T-helper 22 cell (primary cell): ENCODE measurements at regions not wholly inside any gene's neighbourhood (a gene's known extent, or its start where the extent isn't known, plus 50 kb on each side); places are given as distances from the start of the nearest gene placed in this dataset.
"Not testable (repeated sequence)": the region's sequence is repeated elsewhere in the genome, so short reads cannot be mapped to it uniquely, and the experiment has no call there.

Experiments
- DNase-seq: peaks from one replicate; pipeline ENCODE4 v3.0.0-alpha.2; 2020; ENCODE audit warnings: low read depth

DNA sequence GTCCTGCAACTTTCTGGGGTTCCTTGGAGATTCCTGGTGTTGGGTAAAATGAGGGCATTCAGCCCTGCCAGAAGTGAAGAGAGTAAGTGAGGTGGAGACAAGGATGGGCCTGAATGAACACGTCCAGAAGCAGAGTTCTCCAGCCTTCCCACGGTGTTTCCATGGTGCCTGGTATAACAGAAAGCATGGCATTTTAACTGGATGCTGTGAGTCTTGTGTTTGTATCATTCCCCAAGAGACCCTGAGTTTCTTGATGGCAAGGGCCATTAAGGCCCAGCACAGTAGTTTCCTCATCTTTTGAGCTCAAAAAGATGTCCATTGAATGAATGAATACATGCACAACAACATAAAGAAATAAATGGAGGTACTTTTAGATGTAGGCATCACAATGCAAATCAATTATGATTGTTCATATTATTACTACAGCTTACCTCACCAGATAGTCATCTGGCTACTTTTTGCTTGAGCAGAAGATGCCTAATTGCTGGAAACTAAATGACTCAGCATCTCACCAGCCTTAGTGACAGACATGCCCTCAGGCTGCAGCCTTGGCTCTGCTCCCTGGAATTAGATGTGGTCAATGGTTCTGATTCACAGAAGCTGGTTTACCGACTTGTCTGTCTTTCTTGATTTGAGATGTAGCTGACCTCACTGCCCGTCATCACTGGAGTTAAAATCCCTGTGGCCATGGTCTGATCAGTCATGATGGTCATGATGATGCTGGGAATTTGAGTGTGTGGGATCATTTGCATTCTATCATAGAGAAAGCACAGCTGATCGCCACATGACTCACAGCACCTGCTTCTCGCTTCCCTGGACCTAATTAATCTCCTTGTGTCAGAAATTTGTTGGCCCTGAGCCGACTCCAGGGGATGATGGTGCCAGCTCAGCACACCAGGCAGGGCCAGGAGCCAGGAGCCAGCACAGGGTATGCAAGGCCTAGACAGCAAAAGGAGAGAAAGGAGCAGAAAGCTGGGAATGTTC, 83.9 kb downstream of the CXCL12 start:
- no peak for DNase-seq

DNA sequence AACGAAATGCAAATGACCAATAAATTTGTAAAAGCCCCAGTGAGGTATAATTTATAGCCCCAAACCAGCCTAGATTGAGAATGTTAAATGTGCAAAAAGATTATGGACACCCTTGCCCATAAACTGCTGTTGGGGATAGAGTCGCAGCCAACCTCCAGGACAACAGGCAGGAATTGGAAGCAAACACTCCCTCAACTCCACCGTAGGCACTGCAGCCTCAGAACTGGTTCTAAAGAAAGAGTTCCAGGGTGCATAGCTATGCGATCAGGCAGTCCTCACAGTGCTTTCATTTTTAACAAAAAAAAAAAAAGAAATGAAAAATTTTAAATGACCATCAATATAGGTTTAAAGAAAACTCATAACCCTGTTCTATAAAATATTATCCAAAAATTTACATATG, 86.2 kb downstream of the CXCL12 start:
- no peak for DNase-seq

DNA sequence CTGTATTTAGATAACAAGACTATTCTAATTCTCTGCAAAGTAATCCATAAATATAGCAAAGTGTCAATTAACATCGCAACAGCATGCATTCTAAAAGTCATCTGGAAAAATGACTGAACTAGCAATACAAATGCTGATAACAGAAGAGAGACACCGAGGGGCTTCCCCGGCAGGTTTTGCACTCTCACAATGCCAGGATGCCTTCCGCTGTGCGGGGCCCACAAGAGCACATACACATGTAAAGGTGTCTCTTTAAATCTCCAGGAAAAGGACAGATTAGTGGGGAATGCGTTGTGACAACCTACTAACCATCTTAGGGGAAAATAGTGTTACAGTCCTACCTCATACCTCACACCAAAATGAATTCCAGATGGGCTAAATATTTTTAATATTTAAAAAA, 86.9 kb downstream of the CXCL12 start:
- DNase-seq, result no peak

DNA sequence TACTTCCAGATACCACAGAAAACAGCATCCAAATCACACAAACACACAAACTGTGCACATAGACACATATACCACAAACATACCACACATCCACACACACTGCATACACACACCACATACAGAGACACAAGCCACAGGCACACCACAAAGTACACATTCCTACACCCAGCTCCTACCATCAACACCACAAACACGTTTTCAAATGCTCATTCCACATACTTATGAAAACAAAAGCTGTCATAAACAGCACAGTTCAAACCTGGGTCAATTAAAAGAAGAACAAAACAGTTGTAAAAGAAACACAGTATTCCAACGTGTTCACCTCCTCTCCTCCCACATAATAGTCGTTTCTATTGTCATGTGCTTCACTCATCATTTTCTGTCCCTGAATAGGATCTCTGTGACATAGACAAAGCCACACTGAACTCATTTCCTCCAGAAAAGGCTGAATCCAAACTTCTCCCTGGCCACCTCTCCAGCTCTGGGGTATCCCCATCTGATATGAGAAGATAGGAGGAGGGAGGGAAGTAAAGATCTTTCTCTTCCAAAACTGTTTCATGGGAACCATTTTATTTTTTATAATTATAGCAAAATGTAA, 89.2 kb downstream of the CXCL12 start:
- DNase-seq, result no peak

DNA sequence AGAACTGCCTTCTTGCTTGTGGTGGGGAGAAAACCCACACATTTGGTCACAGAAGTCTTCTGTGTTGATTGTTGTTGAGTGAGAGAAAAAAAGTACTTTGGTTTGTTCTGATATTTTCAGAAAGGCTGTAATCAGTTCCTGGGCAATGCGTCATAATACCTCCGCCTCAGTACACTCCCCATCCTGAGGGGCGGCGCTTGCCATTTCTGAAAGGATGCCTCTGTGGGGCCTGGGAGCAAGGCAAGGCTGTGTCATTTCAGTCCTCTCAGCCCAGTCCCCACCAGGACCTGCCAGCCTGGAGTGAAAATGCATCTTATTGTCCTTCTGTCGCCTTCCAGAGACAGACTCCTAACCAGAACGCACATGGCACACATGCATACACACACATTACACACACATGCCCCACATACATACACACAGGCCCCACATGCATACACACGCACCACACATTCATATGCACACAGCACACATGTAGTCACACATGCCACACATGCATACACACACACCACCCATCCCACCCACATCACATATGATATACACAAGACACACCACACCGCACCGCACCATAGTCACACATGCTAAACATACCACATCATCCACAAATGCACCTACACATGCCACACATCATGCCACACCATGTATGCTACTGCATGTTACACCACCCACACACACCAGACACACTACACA, 90.0 kb downstream of the CXCL12 start:
- DNase-seq, result no peak

DNA sequence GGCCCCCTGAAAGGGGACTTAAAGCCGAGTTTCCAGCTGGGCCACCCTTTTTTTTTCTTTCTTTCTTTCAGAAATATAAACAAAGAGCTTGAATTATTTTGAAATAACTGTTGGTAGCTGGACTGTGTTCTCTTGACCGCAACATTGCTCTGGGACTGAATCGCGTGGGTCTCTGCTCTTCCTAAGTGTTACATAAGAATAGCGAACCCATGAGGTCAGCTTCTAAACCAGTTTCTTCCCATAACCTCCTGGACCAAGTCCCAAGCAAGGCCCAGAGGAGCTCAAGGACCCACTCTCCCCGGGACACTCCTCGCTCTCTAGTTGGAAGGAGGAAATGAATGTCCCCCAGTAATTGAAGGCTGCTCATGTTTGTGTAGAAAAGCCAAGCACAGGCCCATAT, 91.1 kb downstream of the CXCL12 start:
- no peak for DNase-seq

DNA sequence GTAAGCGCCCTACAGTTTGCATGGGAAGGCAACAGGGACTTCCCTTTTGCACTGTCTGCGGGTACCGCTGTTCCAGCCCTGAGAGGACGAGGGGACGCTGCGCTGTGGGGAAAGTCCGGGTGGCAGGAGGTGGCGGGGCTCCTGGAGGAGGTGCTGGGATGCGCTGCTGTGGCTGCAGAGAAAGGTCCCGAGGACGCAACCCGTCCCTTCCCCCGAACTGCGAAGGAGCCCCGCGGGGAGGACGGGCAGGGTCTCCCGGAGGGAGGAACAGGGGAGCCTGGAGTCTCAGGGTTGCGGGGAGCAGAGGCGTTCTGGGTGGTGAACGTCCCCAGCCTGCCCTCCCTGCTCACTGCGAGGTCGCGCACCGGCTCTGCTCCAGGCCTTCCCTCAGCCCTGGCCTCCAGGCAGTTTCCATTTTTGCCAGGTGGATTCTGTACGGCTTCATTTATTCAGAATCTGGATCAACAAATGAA, 91.6 kb downstream of the CXCL12 start:
- no peak for DNase-seq

DNA sequence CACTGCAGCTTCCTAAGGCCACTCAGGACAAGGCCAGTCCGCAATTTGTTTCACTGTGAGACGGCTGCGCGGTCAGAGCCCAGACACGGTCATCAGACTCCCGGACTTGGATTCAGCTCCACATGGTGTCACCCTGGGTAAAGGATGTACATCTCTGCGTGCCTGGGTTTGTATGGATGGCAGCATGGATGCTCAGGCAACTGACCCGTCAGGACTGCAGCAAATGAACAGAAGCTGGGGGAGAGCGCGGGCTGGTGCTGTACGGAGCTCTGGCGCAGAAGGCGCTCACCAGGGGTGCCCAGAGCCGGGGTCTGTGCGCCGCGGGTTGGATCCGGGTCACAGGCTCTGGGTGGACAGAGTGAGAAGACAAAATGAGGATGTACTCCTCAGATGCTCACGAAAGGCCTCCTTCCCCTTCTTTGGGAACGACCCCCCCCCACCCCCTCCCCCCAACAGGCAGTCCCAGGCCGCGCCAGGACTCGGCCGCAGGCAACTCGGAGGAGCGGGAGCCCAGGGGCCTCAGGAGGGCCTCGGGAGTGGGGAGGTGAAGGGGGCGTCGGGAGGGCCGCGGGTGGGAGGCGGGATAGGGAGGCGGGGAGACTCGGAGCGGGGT, 92.4 kb downstream of the CXCL12 start:
- DNase-seq, result no peak

DNA sequence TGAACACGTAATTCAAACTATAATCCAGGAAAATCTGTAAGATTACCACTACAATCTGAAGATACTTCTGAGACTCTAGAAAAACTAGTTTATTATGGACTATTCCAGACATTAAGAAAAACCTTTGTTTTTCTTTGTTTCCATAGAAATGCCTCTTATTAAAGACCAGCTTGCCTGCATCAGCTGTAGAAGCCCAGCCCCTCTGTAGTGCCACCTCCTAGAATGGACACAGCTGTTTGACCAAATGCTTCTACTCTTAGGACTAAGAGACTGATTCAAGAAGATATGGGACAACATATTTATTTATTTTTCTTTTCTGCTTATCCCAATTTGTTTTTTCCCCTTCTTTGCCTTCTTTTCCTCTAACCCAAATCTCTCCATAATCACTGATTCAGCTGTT, 93.8 kb downstream of the CXCL12 start:
- no peak for DNase-seq

DNA sequence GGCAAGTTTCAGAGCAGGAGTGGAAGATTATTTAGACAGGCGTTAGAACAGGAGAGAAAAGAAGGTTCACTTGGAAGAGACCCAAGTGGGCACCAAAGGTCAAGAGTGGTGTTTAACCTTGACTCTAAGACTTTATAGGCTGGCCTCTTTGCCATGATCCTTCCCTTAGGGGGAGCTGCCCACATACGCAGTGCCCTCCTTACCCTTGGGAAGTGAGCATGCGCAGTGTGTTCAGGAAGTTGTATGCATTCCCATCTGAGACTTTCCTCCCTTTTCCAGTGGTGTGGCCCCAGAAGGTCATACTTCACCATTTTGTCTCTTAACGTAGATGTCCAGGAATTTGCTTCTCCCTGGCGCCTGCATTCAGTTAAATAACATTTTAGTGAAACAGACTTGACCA, 95.8 kb downstream of the CXCL12 start:
- no peak for DNase-seq

DNA sequence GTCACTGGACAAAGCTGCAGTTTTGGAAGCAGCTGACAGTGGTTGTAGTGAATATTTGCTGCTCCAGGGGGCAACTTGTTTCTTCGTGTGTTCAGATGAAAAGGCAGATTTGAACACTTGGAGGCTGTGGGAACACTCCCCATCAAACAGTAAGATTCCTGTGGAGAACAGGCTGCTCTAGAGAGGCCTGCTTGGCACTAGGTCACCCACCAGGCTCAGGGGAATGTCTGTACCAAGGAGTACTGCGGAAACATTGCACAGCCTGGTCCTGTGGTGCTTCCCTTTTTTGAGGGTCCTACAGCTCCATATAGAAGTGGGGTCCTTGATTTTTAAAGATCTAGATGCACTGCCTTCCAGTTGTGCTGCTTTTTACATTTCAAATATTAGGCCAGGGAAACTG, 97.5 kb downstream of the CXCL12 start:
- DNase-seq, result no peak

DNA sequence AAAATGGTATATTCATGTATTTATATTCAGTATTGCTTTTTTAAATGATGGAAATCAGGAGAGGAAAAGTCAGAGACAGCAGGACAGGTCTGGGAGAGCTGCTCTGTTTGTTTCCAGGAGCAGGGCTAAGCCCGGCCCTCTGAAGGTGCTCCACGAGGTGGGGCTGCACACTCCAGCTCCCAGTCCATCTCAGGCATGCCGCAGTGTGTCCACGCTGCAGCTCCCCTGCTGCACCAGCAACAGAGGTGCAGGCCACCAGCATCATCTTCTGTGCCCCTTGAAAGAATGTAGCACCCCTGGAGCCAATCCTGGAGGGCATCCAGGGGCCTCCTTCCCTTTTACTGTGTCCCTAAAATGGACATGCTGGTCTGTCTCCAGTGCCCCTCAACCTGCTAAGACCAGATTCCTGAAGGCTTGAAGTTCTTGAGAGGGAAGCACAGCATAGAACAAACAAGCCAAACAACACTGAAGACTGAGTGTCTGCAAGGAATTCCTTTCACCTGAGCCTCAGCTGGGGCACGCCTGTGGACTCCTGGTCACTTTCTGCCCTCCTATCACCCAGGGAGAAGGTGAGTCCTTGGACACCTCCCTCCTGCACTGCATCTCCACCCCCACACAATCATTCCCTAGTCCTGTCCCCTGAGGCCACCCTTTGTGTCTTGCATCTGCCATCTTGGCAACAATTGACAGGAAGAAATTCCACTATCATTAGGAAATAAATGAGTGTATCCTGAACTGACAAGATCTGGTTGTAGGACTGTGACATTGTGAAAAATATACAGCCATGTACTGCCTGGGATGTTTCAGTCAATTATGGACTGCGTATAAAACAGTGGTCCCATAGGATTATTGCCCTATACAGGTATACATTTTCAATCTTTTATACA, 100.5 kb downstream of the CXCL12 start:
- no peak for DNase-seq

DNA sequence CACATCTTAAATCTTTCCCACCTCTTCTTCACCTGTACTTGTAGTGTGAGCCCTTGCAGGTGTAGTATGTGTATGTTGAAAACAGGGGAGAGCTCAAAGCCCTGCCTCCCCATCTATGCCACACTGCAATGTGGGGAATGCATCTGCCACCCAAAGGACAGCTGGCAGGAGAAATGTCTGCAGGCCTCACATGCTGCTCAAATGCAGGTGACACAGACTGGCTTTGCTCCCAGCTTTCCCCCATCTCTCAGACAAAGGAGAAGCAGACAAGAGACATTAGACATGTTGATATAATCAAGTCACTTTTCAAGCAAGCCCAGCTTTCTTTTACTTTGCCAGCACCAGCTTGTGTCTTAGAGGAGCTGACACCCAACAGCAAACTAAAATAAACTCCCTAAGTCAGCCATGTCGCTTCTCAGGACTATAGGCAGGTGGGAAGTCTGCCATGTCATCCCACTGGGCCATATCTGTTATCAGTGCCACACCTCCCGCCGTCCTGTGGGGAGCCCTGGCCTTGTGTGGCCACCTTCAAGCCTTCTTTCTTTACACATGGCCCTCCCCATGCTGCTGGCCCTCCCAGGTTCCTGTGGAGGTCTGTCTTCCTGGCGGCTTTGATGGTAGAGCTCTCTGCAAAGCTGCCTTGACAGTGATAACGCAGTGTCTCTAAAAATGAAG, 102.1 kb downstream of the CXCL12 start:
- no peak for DNase-seq

DNA sequence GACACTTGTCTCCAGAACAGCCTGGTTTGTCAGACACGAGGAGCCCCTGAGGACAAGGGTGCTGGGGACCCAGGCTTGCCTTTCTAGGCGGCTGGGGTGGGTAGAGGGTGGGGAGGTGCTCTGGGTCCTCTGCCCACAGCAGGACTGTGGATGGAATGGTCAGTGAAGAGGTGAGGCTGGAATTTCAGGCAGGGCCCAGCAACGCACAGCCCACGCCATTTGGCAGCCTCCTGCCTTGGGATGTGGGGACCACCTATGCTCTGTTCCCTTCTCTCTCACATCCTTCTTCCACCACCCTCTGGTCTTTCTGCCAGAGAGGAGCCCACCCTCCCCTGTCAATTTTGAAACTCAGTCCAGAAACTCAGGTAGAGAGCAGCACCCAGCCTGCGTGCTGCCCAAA, 103.2 kb downstream of the CXCL12 start:
- no peak for DNase-seq

DNA sequence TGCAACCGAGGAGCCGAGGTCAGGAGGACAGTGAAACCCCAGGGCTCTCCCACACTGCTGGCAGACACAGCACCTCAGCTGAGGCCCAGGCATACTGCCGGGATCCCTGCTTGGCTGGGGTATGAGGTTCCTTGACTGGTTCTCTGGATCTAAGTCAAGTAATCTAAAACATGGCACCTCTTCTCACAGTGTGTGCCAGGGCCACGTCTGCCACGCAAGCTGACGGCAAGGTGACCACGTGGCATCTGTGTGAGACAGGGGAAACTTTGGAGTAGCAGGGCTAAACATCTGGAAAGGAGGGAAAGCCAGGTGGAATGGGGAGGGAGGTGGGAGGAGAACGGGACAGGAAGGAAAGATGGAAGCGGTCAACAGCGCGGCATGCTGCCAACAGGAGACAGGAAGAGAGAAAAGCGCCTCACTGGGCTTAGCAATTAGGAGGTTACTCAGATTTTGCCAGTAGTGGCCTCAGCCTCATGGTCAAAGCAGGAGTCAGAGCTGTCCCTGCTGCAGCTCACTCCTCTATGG, 103.7 kb downstream of the CXCL12 start:
- no peak for DNase-seq

DNA sequence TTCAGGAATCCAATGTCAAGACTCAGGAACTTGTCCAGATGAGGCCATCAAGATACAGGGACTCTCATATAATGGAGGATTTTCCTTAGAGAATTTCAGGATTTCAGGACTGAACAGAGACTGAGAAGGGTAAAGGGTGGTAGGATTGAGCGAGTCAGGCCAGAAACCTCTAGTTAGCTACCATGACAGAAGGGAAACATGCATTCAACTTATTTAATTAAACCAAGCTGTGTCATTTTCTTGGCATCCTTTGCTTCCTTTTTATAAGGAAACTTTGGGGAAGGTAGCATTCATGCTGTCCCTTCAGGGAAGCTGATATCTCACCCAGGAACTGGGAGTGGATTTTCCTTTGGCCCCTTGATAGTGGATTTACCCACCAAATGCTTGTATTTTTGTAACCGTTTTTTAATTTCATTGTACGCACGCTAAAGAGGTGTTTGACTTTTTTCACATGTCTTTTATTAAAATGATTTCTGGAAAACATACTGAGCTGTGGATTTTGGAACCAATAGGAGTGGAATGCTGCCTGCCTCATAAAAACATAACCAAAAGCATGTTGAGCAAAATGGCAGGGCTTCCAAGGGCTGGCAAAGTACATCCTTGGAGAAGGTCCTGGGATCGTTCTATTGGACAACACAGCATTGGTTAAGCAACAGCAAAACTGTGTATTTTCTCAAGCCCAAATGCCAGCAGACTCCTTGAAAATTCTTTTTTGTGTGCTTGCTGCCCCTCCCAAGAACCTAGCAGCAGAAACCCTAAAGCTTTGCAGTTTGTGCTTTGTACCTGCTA, 104.5 kb downstream of the CXCL12 start:
- no peak for DNase-seq

DNA sequence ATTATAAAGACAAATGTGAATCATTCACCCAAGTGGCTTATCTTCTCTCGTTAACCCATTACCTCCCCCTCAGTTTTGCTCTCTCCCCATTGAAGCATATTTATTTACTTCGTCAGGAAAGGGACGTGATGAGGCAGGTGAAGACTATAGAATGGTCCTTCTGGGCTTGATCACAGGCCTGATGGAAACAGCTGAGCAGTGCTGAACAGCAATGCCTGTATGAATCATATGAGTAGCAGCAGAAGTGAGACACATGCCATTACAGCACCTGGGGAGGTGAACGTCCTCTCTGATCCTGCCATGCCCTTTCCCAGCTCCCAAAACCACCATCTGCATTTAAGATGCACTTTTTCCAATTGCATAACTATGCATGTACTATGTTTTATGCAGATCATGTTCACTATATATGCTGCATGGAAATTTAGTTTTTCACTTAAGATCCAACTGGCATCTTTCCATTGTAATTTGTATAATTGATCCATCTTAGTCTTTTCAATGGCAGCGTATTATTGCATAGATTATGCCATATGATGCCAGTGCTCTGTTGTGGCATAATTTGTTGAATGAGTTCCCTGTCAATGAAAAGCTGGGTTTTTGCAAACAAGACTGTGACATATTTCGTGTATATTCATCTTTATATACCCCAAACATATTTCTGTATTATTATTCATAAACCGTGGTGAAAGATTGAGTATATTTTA, 105.3 kb downstream of the CXCL12 start:
- no peak for DNase-seq

DNA sequence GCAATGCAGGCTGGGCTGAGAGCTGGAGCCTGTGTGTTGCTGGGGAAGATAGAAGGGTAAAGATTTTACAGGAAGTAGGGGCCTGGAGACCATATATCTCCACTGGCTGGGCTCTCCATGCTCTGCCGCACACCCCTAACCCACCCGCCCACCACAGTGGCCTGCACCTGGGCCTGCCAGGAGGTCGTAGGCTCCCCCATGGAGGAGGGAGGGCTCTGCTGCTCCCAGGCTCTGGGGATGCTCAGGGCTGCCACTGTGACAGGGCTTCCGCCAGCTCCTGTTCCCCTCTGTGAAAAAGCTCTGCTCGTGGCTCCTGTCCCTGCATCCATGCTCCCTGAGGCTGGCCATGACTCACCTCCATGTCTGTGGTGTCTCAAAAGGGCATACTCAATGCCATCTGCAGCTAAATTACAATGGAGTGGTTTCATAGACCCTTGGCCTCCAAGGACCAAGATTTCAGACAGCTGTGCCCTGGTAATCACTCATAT, 106.0 kb downstream of the CXCL12 start:
- DNase-seq, result no peak

DNA sequence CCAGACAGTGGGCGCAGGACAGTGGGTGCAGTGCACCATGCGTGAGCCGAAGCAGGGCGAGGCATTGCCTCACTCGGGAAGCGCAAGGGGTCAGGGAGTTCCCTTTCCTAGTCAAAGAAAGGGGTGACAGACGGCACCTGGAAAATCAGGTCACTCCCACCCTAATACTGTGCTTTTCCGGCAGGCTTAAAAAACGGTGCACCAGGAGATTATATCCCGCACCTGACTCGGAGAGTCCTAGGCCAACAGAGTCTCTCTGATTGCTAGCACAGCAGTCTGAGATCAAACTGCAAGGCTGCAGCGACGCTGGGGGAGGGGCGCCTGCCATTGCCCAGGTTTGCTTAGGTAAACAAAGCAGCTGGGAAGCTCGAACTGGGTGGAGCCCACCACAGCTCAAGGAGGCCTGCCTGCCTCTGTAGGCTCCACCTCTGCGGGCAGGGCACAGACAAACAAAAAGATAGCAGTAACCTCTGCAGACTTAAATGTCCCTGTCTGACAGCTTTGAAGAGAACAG, 116.4 kb downstream of the CXCL12 start:
- DNase-seq, result not testable (repeated sequence)
